PC-3 (cell line): ENCODE measurements at regions not wholly inside any gene's neighbourhood (a gene's known extent, or its start where the extent isn't known, plus 50 kb on each side); places are given as distances from the start of the nearest gene placed in this dataset.

Source experiments
- EZH2 ChIP-seq: fragments of 300-600 bp; sonication (generic); IDR thresholded peaks from one replicate; pipeline ENCODE4 v1.6.1; 2017; ENCODE audit warnings: antibody characterized with exemption, mild to moderate bottlenecking, low read length; ENCODE audit not compliant: unreplicated experiment
- EZH2phosphoT487 ChIP-seq: fragments of 300-600 bp; sonication (generic); IDR thresholded peaks from 2 replicates; pipeline ENCODE4 v1.6.1; 2018; ENCODE audit warnings: mild to moderate bottlenecking, antibody characterized with exemption, low read length, borderline replicate concordance
- TF ChIP-seq, protein P1 (sequence below): fragments of 300-600 bp; sonication (generic); conservative IDR thresholded peaks from 2 replicates; pipeline ENCODE4 v1.5.1; 2017; ENCODE audit warnings: antibody characterized with exemption, low read depth, mild to moderate bottlenecking, low read length

- TF ChIP-seq, protein P1, sequence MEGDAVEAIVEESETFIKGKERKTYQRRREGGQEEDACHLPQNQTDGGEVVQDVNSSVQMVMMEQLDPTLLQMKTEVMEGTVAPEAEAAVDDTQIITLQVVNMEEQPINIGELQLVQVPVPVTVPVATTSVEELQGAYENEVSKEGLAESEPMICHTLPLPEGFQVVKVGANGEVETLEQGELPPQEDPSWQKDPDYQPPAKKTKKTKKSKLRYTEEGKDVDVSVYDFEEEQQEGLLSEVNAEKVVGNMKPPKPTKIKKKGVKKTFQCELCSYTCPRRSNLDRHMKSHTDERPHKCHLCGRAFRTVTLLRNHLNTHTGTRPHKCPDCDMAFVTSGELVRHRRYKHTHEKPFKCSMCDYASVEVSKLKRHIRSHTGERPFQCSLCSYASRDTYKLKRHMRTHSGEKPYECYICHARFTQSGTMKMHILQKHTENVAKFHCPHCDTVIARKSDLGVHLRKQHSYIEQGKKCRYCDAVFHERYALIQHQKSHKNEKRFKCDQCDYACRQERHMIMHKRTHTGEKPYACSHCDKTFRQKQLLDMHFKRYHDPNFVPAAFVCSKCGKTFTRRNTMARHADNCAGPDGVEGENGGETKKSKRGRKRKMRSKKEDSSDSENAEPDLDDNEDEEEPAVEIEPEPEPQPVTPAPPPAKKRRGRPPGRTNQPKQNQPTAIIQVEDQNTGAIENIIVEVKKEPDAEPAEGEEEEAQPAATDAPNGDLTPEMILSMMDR = no peak
- TF ChIP-seq EZH2 (no peak), EZH2phosphoT487 (no peak)
These were observed 173.6 kb upstream of the CSF3R start for GRCh38 chr1:36656271-36656670.
